Activated naive CD8-positive, alpha-beta T cell (primary cell): ENCODE measurements at regions not wholly inside any gene's neighbourhood (a gene's known extent, or its start where the extent isn't known, plus 50 kb on each side); places are given as distances from the start of the nearest gene placed in this dataset.

Source experiments
- H3K27ac Mint-ChIP-seq: one replicate; pipeline ENCODE4 v1.8.0; 2021; ENCODE audit warnings: mixed read lengths
- H3K27me3 Mint-ChIP-seq: one replicate; pipeline ENCODE4 v1.8.0; 2021; ENCODE audit warnings: mixed read lengths
- H3K36me3 Mint-ChIP-seq: one replicate; pipeline ENCODE4 v1.8.0; 2021; ENCODE audit warnings: mixed read lengths
- H3K4me1 Mint-ChIP-seq: one replicate; pipeline ENCODE4 v1.8.0; 2021; ENCODE audit warnings: low read depth, mixed read lengths
- H3K4me3 Mint-ChIP-seq: one replicate; pipeline ENCODE4 v1.8.0; 2021; ENCODE audit warnings: mild to moderate bottlenecking, mixed read lengths
- H3K9me3 Mint-ChIP-seq: one replicate; pipeline ENCODE4 v1.8.0; 2021; ENCODE audit warnings: low read depth, mixed read lengths

DNA sequence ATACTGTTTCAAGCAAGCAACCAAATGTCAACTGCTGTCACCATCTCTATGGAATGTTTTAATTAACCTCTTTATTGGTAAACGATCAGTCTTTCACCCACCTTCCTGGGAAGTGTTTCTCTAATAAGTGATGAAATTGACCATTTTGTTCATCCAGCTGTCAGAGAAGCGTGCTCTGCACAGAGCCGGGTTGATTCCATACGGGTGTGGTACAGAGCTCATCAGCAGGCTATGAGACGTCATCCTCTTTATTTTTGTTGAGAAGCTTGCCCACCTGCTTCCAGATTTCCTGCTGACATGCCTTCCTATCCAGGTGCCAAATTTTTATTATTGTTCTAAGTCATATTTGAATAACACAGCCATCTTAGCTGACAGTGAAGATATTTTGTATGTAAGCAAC lies 482.5 kb downstream of the RWDD3 start:
- Mint-ChIP-seq H3K9me3 (no peaks in the 10 kb centered on the region), H3K4me3 (no peak overlapping the region), H3K27ac (no peak overlapping the region), H3K4me1 (no peaks in the 10 kb centered on the region), H3K27me3 (no peaks in the 10 kb centered on the region), H3K36me3 (no peaks in the 10 kb centered on the region)

DNA sequence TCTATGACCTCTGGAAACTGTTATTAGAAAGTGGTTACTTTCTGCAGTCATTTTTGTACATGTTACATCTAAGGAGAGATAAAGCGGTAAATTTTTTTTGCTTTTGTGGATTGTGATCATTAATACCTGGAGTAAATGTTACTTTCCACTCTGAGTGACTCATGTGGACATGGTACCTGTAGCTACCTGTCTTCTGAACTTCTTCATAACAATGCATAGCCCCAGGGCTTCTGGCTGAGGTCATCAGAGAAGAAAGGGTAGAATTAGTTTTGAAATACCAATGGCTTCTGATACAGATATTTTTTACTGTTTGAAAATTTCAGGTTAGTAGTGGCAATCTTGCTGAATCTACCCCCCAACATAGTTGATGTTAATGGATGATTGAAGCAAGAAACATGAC lies 489.3 kb downstream of the RWDD3 start:
- H3K27me3 Mint-ChIP-seq, result no peaks in the 10 kb centered on the region
- H3K4me1 Mint-ChIP-seq, result no peaks in the 10 kb centered on the region
- no peak overlapping the region for H3K27ac Mint-ChIP-seq
- H3K4me3 Mint-ChIP-seq, result no peak overlapping the region
- H3K36me3 Mint-ChIP-seq, result no peaks in the 10 kb centered on the region
- peaks cover 8% of the 10 kb centered on the region for H3K9me3 Mint-ChIP-seq

DNA sequence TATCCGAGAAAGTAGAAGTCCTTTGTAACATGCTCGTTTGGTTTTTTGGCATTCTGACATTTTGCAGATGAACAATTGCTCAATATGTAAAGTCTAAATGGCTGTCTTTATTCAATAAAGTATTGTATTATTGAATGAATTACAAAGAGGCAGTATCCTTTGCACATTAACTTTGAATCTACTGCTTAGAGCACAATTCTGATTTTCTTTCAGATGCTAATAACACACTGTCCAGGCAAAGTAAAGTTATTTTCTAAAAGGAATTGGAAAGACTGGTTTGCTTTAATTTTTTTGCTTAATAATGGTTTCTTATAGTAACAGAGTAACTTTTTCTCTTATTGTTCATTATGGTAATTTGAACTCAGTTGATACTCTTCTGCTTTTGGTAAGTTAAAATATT lies 494.8 kb downstream of the RWDD3 start:
- Mint-ChIP-seq H3K36me3 (no peaks in the 10 kb centered on the region), H3K27me3 (no peaks in the 10 kb centered on the region), H3K4me1 (no peaks in the 10 kb centered on the region), H3K4me3 (no peak overlapping the region), H3K27ac (no peak overlapping the region), H3K9me3 (peaks cover 8% of the 10 kb centered on the region)

GRCh38 chr1:95730986-95731385 lies 497.0 kb downstream of the RWDD3 start:
- H3K9me3 Mint-ChIP-seq, result peaks cover 8% of the 10 kb centered on the region
- no peaks in the 10 kb centered on the region for H3K27me3 Mint-ChIP-seq
- H3K4me3 Mint-ChIP-seq, result no peak overlapping the region
- no peaks in the 10 kb centered on the region for H3K4me1 Mint-ChIP-seq
- no peaks in the 10 kb centered on the region for H3K36me3 Mint-ChIP-seq
- no peak overlapping the region for H3K27ac Mint-ChIP-seq

- Mint-ChIP-seq H3K27ac (no peak overlapping the region), H3K9me3 (peaks cover 8% of the 10 kb centered on the region), H3K36me3 (no peaks in the 10 kb centered on the region), H3K4me1 (no peaks in the 10 kb centered on the region), H3K27me3 (no peaks in the 10 kb centered on the region), H3K4me3 (no peak overlapping the region)
Measured at GRCh38 chr1:95731466-95731865, 497.5 kb downstream of the RWDD3 start.

DNA sequence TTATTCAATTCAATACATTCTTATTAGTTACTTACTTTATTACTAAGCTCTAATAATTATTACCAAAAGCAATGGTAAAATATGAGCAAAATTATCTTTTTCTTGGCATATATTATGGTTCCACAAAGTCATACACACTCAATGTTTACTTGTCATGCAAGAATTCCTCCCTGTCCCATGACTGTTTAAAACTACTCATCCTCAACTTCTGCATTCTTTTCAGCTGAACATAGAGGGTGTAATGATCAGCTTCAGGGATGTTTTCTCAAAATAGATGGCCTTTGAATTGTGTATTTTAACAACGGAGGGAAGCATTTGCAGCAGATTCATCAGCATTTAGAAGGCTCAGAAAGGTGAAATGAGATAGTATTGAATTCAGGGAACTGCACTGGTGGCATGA lies 499.0 kb downstream of the RWDD3 start:
- Mint-ChIP-seq H3K4me1 (no peaks in the 10 kb centered on the region), H3K27ac (no peak overlapping the region), H3K9me3 (peaks cover 3% of the 10 kb centered on the region), H3K27me3 (no peaks in the 10 kb centered on the region), H3K4me3 (no peak overlapping the region), H3K36me3 (no peaks in the 10 kb centered on the region)

GRCh38 chr1:95733671-95734070 lies 499.7 kb downstream of the RWDD3 start:
- peaks cover 6% of the 10 kb centered on the region for H3K9me3 Mint-ChIP-seq
- no peaks in the 10 kb centered on the region for H3K27me3 Mint-ChIP-seq
- no peak overlapping the region for H3K4me3 Mint-ChIP-seq
- no peak overlapping the region for H3K27ac Mint-ChIP-seq
- no peaks in the 10 kb centered on the region for H3K36me3 Mint-ChIP-seq
- no peaks in the 10 kb centered on the region for H3K4me1 Mint-ChIP-seq

DNA sequence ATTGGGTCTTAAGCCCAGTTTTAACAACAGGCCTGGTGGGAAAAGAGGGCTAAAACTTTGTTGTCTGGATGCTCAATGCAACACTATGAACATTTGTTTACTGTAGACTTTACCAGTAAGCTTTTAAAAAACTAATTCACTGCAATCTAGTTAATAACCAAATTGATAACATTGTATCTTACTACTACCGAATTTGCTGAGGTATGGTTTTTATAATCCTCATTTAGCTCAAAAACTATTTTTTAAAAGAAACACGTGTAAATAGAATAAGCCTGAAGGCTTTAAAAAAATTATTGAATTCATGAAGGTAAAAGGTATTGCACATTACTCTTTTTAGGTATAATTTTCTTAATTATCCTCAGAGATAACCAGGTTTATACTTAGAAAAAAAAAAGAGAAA lies 500.6 kb downstream of the RWDD3 start:
- Mint-ChIP-seq H3K27me3 (no peaks in the 10 kb centered on the region), H3K36me3 (no peaks in the 10 kb centered on the region), H3K4me3 (no peak overlapping the region), H3K9me3 (peaks cover 6% of the 10 kb centered on the region), H3K4me1 (no peaks in the 10 kb centered on the region), H3K27ac (no peak overlapping the region)

DNA sequence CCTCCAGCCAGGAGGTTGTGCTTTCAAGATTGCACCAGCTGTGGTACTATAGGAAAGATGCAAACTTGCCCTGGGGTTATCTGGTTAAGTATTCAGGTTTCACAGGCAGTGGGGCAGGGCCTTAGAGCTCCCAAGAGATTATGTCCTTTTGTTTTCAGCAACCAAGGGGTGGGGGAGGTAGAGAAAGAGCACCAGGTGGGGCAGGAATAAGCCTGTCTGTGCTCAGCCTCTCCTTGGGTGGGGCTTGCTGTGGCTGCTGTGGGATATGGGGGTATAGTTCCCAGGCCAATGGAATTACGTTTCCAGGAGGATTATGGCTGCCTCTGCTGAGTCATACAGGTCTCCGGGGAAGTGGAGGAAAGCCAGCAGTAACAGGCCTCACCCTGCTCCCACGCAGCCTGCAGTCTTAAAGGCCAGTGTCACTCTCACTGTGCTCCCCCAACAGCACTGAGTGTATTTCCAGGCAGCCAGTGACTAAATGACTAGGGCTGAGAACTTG lies 508.6 kb downstream of the RWDD3 start:
- no peaks in the 10 kb centered on the region for H3K4me1 Mint-ChIP-seq
- no peaks in the 10 kb centered on the region for H3K27me3 Mint-ChIP-seq
- H3K36me3 Mint-ChIP-seq, result no peaks in the 10 kb centered on the region
- H3K4me3 Mint-ChIP-seq, result no peak overlapping the region
- H3K27ac Mint-ChIP-seq, result no peak overlapping the region
- peaks cover 13% of the 10 kb centered on the region for H3K9me3 Mint-ChIP-seq

- Mint-ChIP-seq H3K9me3 (peaks cover 5% of the 10 kb centered on the region), H3K36me3 (no peaks in the 10 kb centered on the region), H3K27me3 (no peaks in the 10 kb centered on the region), H3K4me3 (no peak overlapping the region), H3K4me1 (no peaks in the 10 kb centered on the region), H3K27ac (no peak overlapping the region)
Measured at GRCh38 chr1:95744731-95745130, 510.7 kb downstream of the RWDD3 start.

- peaks cover 13% of the 10 kb centered on the region for H3K9me3 Mint-ChIP-seq
Measured at GRCh38 chr1:95752515-95753381, 518.7 kb downstream of the RWDD3 start.

GRCh38 chr1:95753382-95754016 lies 519.5 kb downstream of the RWDD3 start:
- Mint-ChIP-seq H3K27ac (no peak overlapping the region), H3K4me3 (no peak overlapping the region)

More at GRCh38 chr1:95752515-95753381, 518.7 kb downstream of the RWDD3 start:
- H3K27me3 Mint-ChIP-seq, result no peaks in the 10 kb centered on the region
- H3K4me3 Mint-ChIP-seq, result no peak overlapping the region
- H3K4me1 Mint-ChIP-seq, result no peaks in the 10 kb centered on the region
- H3K36me3 Mint-ChIP-seq, result no peaks in the 10 kb centered on the region
- no peak overlapping the region for H3K27ac Mint-ChIP-seq

DNA sequence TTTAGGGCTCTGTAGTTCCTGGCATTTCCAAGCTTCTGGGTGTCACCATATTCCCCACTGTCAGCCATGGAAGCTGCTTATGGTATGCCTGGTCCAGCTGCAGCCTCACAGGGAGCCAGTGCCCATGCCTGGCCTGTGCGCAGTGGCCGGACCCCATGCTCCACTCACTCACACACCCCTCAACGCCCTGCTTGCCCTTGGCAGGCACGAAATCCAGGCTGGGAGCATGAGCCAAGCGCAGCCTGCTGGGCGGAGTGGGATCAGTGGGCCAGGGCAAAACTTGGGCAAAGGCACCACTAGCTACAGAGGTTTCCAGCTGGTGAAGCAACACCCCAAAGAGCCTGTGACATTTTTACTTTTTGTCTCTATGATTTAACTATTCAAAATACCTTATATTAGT lies 520.4 kb downstream of the RWDD3 start:
- Mint-ChIP-seq H3K27me3 (no peaks in the 10 kb centered on the region), H3K36me3 (no peaks in the 10 kb centered on the region), H3K9me3 (peaks cover 13% of the 10 kb centered on the region), H3K4me3 (no peak overlapping the region), H3K27ac (no peak overlapping the region), H3K4me1 (no peaks in the 10 kb centered on the region)

More at GRCh38 chr1:95753382-95754016, 519.5 kb downstream of the RWDD3 start:
- H3K27me3 Mint-ChIP-seq, result no peaks in the 10 kb centered on the region
- H3K9me3 Mint-ChIP-seq, result peaks cover 13% of the 10 kb centered on the region
- no peaks in the 10 kb centered on the region for H3K36me3 Mint-ChIP-seq
- no peaks in the 10 kb centered on the region for H3K4me1 Mint-ChIP-seq

DNA sequence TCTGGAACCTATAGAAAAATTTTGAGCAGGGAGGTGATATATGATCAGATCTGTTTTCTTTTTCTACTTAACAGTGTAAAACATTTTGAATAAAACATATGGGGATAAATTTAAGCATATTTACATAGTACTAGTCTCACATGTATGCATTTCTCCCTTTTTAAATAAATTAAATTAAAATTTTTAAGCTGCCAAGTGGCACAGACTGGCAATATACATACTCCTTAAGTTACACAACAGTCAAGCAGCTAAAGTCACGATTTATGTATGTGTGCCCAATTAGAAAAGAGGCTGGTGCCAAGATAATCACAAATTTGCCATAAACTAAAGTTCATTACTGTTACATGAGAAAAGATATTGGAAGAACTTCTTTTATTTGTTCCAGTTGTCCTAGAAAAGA lies 532.0 kb downstream of the RWDD3 start:
- peaks cover 12% of the 10 kb centered on the region for H3K9me3 Mint-ChIP-seq
- no peak overlapping the region for H3K4me3 Mint-ChIP-seq
- H3K4me1 Mint-ChIP-seq, result no peaks in the 10 kb centered on the region
- no peak overlapping the region for H3K27ac Mint-ChIP-seq
- H3K27me3 Mint-ChIP-seq, result no peaks in the 10 kb centered on the region
- no peaks in the 10 kb centered on the region for H3K36me3 Mint-ChIP-seq

- H3K9me3 Mint-ChIP-seq, result peaks cover 6% of the 10 kb centered on the region
- no peak overlapping the region for H3K27ac Mint-ChIP-seq
- H3K4me1 Mint-ChIP-seq, result no peaks in the 10 kb centered on the region
- H3K36me3 Mint-ChIP-seq, result no peaks in the 10 kb centered on the region
- H3K27me3 Mint-ChIP-seq, result no peaks in the 10 kb centered on the region
- H3K4me3 Mint-ChIP-seq, result no peak overlapping the region
Measured at GRCh38 chr1:95770581-95770980, 536.6 kb downstream of the RWDD3 start.
